HG02610 (cell line): ENCODE measurements at regions not wholly inside any gene's neighbourhood (a gene's known extent, or its start where the extent isn't known, plus 50 kb on each side); places are given as distances from the start of the nearest gene placed in this dataset.

ENCODE experiments used
- ATAC-seq: cut with Tn5 transposase; IDR thresholded peaks from one replicate; pipeline ENCODE4 v1.9.1; 2021; ENCODE audit warnings: mild to moderate bottlenecking, moderate library complexity; ENCODE audit not compliant: unreplicated experiment

DNA sequence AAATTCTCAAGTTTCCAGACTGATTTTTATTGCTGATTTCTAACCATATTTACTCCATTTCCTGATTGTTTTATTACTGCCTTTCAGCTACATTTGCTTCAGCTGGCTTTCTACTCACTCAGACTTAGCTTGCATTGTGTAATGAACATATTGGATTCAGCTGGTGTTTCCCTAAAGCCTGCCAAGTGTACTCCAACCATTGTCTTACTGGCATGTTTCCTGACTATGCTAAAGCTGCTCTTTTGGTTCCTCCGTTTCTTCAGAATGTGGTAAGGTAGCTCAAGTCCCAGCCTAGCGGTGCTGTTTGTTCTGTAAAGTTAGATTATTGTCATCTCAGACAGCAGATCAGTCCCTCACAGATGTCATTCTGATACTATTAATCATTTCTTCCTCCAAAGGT lies 53.1 kb upstream of the GLRA2 start:
- ATAC-seq: no peak

DNA sequence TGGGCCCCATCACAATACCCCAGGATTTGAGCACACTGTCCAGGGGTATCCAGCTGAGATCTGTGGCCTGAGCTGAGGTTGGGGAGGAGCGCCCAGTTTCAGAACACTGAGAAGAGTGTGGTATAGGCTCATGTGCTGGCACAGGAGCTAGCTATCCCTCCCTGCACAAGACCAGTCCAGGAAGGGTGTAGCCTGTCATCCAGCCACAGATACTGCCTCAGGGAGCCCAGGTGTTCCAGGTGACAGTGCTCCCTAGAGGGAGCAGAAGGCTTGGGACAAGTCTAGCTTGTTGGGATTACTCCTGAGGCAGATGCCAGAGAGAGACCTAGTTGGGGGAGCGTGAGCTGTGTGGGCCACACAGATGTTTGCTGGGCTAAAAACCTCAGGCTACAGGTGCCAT lies 79.6 kb upstream of the GLRA2 start:
- ATAC-seq: no peak

DNA sequence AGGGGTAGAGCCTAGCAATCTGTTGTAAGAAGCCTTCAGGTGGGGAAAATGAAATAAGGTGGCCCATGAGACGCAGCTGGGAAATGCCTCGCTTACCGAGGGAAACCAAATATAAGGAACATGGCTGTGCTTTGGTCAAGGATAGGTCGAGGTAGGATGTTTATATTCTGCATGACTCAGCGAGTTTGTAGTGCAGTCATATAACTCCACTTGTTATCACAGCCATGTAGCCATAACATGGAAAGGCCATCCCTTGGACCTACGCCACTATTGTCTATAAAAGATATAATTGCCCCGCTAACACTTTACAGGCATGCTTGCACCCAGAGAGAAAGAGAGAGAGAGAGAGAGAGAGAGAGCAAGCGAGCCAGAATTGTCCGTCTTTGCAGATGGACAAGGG lies 80.9 kb upstream of the GLRA2 start:
- ATAC-seq: no peak

GRCh38 chrX:14440106-14440505 lies 89.2 kb upstream of the GLRA2 start:
- ATAC-seq: no peak

GRCh38 chrX:14427614-14428013 lies 101.7 kb upstream of the GLRA2 start:
- ATAC-seq: no peak

DNA sequence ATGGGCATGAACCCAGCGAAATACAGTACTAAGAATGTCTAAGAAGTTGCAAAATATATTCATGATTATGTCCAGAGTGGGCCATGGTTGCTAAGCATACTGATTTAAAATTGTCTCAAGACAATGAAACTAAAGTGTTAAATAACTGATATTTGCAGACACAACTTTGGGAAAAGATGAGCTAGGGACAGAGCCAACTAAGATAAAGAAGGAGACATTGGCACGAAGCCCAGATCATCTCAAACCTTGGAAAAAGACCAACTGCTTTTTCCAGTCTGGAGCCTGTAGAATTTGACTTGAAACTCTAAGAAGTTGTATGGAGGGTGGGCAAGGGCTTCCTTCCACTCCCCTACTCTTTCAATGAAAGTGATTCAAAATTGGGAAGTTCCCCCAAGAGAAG lies 108.5 kb upstream of the GLRA2 start:
- ATAC-seq: no peak

- no peak for ATAC-seq
These were observed 116.7 kb upstream of the GLRA2 start for GRCh38 chrX:14412686-14413085.

DNA sequence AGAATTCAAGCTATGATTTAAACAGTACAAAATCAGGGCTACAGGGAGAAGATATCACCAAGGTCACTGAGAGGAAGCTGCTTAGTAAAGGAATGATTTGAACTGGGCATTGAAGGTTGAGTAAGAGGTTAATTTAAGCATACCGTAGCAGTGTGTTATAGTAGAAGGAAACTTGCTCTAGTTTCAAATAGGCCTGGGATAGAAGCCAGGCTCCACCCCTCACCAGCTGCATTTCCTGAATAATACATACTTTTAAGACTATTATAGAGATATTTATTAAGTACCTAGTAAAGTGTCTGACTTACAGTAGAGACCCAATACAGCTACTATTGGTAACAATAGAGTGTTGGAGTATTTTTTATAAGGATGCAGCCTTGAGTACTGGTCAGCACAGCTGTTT lies 118.0 kb upstream of the GLRA2 start:
- no peak for ATAC-seq

GRCh38 chrX:14409341-14409740 lies 120.0 kb upstream of the GLRA2 start:
- ATAC-seq: no peak

- no peak for ATAC-seq
These were observed 123.1 kb upstream of the GLRA2 start for GRCh38 chrX:14406225-14406624.

DNA sequence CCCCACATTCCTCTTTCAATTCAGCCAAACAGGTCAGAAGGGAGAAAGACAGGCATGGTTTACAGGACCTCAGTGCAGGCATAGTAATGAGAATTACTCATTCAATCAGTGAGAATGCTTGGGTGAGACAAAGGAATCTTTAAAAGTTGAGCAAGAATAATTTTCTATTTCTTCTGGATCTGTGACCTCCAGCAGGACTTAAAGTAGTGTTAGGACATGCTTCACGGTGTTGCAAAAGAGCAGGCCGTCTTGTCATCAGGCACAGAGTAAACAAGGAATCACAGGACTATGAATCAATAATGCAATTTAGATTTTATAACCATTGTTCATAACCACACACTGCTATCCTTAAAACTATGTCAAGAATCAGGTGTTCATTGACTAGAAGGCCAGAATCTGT lies 130.6 kb upstream of the GLRA2 start:
- no peak for ATAC-seq

GRCh38 chrX:14389682-14390081 lies 139.7 kb upstream of the GLRA2 start:
- no peak for ATAC-seq

- ATAC-seq: no peak
These were observed 142.4 kb upstream of the GLRA2 start for GRCh38 chrX:14386981-14387380.

DNA sequence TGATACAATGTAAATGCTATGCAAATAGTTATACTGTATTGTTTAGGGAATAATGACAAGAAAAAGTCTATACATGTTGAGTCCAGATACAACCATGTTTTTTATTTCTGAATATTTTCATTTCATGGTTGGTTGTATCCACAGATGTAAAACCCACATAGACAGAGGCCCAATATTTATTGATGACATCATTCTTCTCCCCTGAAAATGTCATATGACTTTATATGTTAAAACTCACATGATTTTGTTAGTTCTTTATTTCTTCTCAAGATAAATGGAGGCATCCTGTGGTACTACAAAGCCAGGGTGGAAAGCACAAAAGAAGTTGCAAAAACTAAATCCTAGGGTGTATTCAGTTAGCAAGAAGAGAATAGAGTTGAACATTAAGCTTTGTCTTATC lies 149.3 kb upstream of the GLRA2 start:
- no peak for ATAC-seq

GRCh38 chrX:14377427-14377826 lies 151.9 kb upstream of the GLRA2 start:
- ATAC-seq: no peak

DNA sequence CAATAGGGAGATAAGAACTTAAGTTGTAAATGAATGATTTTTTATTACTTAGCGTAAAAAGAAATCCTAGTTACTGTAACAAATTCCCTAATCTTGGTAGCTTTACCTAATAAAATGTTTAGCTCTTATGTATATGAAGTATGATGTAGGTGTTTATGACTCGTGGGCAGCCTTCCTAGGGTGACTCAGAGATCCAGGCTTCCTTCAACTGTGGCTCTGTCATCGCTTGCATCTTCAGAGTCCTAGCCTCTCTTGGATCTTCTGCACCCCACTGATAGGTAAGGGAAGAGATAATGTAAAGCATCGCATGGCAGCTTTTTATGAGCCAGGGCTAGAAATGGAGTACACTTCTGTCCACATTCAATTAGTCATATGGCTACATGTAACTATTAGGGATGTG lies 165.6 kb upstream of the GLRA2 start:
- no peak for ATAC-seq

DNA sequence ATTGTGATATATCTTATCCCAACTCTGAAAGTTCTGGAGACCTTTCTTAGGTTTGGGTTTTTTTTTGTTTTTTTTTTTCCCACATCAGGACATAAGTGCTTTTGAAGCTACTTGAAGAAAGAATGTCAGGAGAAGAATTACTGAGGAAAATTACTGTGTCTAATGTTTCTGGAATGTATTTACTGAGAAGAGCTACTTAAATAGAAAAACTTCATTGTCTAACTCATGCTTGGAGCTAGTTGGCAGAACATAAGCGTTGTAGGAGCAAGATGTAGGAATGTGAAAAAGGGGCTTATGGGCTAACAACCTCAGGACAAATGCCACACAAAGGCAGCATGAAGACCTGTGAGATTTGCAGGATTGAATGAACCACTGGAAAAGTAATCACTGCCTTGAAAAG lies 166.6 kb upstream of the GLRA2 start:
- no peak for ATAC-seq

- ATAC-seq: no peak
These were observed 167.9 kb upstream of the GLRA2 start for GRCh38 chrX:14361435-14361834.

DNA sequence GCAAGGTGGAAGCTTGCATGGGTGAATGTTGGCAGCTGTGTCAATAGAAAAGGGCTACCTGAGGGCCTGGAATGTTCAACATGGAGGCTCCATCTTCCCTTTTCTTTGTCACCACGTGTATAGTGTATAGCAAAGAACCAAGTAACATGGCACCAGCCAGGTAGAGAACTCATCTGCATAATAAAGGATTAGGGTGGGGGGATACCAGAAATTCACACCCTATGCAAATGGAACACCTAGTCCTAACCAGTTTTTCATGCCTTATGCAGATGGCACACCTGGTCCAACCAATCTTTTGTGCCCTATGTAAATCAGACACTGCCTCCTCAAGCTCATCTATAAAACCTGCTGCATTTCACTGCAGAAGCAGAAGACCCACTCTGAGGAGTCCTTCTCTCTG lies 169.6 kb upstream of the GLRA2 start:
- ATAC-seq: no peak

DNA sequence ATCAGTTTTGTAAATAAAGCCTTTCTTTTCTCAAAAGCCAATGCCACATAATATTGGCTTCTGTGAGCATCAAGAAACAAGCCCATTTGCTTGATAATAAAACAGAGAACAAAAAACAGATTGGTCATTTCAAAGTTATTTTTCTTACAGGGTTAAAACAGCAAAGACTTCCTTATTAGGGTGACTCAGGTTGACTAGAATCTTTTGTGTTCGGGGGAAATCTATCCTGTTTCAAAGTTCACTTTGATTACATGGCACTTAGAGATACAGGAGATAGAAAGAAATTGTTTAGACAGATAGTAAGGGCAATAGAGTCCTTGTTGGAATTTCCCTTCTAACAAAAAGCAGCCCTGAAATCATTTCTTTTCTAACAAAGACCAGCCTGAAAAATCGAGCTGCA lies 170.0 kb upstream of the GLRA2 start:
- ATAC-seq: no peak

- no peak for ATAC-seq
These were observed 172.0 kb upstream of the GLRA2 start for GRCh38 chrX:14357314-14357713.

- no peak for ATAC-seq
These were observed 172.9 kb upstream of the GLRA2 start for GRCh38 chrX:14356401-14356800.

DNA sequence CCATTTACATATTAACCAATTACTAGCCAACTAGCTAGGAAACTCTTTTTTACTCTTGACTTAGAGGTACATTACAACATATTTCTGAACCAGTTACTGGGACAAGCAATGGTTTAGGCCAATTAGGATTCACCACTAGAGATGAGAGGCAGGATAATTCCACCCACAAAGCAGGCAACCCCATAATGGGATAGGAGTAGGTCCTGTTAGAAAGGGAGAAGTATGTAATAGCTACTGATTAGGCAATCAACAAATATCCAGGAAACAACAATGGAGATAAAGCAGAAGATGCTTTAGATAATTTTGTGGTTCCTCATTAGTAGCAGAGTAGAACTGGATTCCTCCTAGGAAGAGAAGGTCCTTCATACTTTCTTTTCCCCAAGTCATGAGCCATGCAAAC lies 173.8 kb upstream of the GLRA2 start:
- no peak for ATAC-seq

DNA sequence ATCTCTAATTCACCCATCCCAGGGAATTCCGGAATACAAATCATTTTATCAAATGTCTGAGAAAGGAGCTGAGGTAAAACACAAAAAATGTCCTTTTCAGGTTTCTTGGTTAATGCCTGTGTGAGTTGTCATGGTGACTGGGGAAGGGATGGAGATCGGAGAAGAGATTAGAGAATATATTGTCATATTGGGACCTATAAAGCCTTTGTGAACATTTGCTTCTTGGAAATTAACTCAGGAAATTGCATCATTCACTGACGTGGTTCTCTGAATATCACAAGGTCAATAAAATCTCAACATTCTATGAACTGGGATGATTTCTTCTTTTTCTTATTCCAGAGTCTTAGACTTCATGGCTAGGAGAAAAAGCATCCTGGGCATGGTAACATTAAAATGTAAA lies 174.8 kb upstream of the GLRA2 start:
- ATAC-seq: no peak
